ENCODE measurements at regions not wholly inside any gene's neighbourhood (a gene's known extent, or its start where the extent isn't known, plus 50 kb on each side); places are given as distances from the start of the nearest gene placed in this dataset.
A peak's percentile ranks its signal among the peaks of the same experiment; 100 is the strongest.

DNA sequence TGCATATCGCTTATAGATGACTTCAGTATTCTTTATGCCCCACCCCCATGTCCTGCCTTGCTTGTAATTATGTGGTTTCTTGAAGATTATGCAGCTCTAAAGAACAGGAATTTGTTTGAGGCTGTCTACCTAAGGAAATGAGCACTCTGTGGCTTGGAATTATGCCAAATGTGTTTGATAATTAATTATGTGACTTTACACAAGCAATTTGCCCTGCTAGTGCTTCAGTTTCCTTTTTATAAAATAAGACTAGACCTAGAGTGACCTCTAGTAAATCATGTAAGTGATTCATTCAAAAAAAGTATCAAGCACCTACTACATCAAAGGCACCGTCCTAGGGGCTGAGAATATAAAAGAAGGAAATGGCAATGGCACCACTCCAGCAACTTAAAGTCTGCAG lies 491.5 kb upstream of the KIRREL3 start:
- peak; percentile 2 for DNase-seq (ENCODE audit: low read depth)
- TF ChIP-seq, protein P1, sequence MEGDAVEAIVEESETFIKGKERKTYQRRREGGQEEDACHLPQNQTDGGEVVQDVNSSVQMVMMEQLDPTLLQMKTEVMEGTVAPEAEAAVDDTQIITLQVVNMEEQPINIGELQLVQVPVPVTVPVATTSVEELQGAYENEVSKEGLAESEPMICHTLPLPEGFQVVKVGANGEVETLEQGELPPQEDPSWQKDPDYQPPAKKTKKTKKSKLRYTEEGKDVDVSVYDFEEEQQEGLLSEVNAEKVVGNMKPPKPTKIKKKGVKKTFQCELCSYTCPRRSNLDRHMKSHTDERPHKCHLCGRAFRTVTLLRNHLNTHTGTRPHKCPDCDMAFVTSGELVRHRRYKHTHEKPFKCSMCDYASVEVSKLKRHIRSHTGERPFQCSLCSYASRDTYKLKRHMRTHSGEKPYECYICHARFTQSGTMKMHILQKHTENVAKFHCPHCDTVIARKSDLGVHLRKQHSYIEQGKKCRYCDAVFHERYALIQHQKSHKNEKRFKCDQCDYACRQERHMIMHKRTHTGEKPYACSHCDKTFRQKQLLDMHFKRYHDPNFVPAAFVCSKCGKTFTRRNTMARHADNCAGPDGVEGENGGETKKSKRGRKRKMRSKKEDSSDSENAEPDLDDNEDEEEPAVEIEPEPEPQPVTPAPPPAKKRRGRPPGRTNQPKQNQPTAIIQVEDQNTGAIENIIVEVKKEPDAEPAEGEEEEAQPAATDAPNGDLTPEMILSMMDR (IDR thresholded peaks at IDR 0.05; ENCODE audit: low read length, missing control alignments), result no peak
- H3K4me3 ChIP-seq (replicated peaks; ENCODE audit: low read depth, low read length), result no peak overlapping the region

DNA sequence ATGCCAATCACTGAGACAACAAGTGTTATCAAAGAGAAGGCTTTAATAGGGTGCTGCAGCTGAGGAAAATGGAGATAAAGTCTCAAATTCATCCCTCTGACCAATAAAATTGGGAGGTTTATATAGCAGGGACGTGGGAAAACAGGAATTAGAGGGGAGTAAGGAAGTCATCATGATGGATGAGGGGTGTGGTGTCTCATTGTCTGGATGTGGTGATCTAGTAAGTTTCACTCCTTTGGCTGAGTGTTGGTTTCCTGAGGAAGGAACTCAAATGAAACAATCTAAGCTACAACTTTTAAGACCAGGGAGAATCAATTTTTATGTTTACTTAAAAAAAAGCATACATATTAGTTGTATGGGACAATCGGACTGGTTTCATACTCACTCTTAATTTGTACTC lies 491.0 kb upstream of the KIRREL3 start:
- TF ChIP-seq, protein P1 (IDR thresholded peaks at IDR 0.05; ENCODE audit: low read length, missing control alignments), result no peak
- no peak overlapping the region for H3K4me3 ChIP-seq (replicated peaks; ENCODE audit: low read depth, low read length)
- no peak for DNase-seq (ENCODE audit: low read depth)

DNA sequence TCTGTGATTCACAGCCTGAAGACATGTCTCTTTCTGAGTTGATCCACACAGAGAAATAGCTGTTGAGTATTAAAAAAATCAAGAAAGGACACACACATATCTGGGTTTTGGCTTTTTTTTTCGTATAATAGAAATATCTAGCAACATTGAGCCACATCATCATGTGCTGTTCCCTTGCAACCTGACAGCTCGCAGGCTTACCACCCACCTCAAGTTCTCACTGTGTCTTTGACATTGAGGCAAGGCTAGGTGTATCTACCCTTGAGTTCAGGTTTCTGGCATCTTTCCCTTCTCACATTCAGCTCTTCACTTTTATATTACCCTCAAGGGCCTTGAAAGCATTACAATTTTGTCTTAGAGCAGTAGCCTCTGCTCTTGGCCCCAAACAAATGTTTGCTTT lies 490.3 kb upstream of the KIRREL3 start:
- DNase-seq (ENCODE audit: low read depth), result no peak
- TF ChIP-seq, protein P1 (IDR thresholded peaks at IDR 0.05; ENCODE audit: low read length, missing control alignments), result no peak
- H3K4me3 ChIP-seq (replicated peaks; ENCODE audit: low read depth, low read length), result no peak overlapping the region

DNA sequence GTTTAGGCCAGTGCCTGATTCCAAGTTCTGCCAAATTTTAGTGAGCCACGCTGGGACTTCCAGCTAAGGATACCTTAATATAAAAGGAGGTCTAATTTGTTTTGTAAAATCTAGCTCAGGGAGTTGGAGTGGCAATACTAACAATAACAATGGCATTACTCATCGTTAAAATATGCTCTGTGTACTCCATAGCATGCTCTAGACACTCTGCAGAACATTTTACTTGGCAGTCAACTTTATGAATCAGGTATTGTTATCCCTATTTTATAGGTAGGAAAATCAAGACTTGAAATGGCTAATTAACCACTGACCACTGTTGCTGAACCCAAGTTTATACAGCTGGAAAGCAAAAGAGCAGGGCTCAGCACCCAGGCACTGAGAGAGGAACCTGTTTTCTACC lies 485.0 kb upstream of the KIRREL3 start:
- DNase-seq (ENCODE audit: low read depth), result peak; percentile 2
- no peak overlapping the region for H3K4me3 ChIP-seq (replicated peaks; ENCODE audit: low read depth, low read length)
- TF ChIP-seq, protein P1 (IDR thresholded peaks at IDR 0.05; ENCODE audit: low read length, missing control alignments), result no peak

DNA sequence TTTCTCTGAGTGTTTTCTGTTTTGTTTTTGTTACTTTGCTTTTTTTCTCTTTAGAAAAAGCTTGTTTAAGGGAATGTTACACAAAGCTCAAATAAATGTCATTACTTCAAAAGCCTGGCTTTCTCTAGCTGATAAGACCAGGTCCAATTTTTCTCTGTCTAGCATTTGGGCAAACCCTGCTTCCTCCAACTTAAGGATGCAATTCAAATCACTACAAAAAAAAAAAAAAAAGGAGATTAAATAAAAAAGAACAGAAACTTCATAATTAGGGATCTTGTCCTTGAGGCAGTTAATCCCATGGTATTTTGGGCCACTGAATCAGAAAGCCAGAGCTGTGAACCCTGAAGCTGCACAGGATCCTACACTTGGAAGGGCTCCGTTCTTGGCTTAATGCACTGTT lies 480.8 kb upstream of the KIRREL3 start:
- TF ChIP-seq, protein P1 (IDR thresholded peaks at IDR 0.05; ENCODE audit: low read length, missing control alignments), result no peak
- no peak for DNase-seq (ENCODE audit: low read depth)
- H3K4me3 ChIP-seq (replicated peaks; ENCODE audit: low read depth, low read length), result no peak overlapping the region

DNA sequence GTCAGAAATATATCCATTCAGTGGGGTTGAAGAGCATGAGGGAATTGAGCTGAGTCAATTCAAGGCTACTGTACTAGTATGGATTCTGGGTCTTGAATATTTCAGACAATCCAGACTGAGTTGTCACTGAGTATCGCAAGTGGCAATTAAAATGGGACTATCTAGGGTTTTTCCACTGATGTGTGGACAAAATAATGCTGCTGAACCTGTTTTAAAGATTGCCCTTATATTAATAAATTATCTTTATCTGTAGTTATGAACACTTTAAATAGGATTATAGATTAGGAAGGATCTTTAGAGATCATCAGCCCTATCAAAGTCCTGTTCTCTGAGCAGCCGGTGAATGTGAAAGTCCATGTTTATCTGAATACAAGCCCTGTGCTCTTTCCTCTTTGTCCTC lies 478.3 kb upstream of the KIRREL3 start:
- no peak for DNase-seq (ENCODE audit: low read depth)
- TF ChIP-seq, protein P1 (IDR thresholded peaks at IDR 0.05; ENCODE audit: low read length, missing control alignments), result no peak
- H3K4me3 ChIP-seq (replicated peaks; ENCODE audit: low read depth, low read length), result no peak overlapping the region

DNA sequence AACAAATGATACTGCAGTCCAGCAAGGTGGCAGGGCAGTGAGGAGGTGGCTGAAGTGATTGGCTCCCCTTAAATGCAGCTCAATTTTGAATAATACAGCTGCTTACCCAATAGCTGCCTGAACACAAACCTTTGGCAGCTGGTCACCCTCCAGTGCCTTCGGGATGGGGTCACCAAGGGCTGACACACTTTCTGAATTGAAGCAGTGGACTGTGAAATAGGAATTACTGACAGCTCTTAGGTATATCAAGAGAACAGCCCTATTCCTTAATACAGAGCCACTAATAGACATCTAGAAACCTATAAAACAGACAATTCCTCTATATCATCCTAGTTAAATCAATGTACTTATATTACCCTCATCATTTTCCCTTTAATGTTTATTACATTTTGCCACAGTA lies 474.2 kb upstream of the KIRREL3 start:
- no peak overlapping the region for H3K4me3 ChIP-seq (replicated peaks; ENCODE audit: low read depth, low read length)
- no peak for DNase-seq (ENCODE audit: low read depth)
- TF ChIP-seq, protein P1 (IDR thresholded peaks at IDR 0.05; ENCODE audit: low read length, missing control alignments), result no peak

Data from fibroblast of pulmonary artery (primary cell).